ENCODE measurements at regions not wholly inside any gene's neighbourhood (a gene's known extent, or its start where the extent isn't known, plus 50 kb on each side); places are given as distances from the start of the nearest gene placed in this dataset.
"Not testable (repeated sequence)": the region's sequence is repeated elsewhere in the genome, so short reads cannot be mapped to it uniquely, and the experiment has no call there.

GRCh38 chr7:35908331-35909216, 107.7 kb downstream of the SEPTIN7 start:
- DNase-seq: peak in 9 of 10 donors; percentile 15 to 90 (median 46)
- intact Hi-C loops (cut with DNase I): loop anchor here (5.0 kb wide), 1 partner anchor 106 kb away; the partner anchor contains the start of gene SEPTIN7

- intact Hi-C loops (cut with DNase I): loop anchor here (5.0 kb wide), 1 partner anchor 108 kb away; the partner anchor contains the start of gene SEPTIN7
- no peak for DNase-seq
Measured at GRCh38 chr7:35909870-35910357, 109.1 kb downstream of the SEPTIN7 start.

- DNase-seq; intact Hi-C loops (cut with DNase I): not testable (repeated sequence)
Measured at GRCh38 chr7:35910621-35911020, 109.8 kb downstream of the SEPTIN7 start.

GRCh38 chr7:35913350-35913749, 112.5 kb downstream of the SEPTIN7 start:
- intact Hi-C loops (cut with DNase I); DNase-seq: not testable (repeated sequence)

GRCh38 chr7:35914214-35914613, 113.4 kb downstream of the SEPTIN7 start:
- DNase-seq; intact Hi-C loops (cut with DNase I): not testable (repeated sequence)

- intact Hi-C loops (cut with DNase I): loop anchor here (5.0 kb wide), 1 partner anchor 62 kb away; no protein-coding TSS in a partner anchor
- DNase-seq: not testable (repeated sequence)
Measured at GRCh38 chr7:35915247-35915955, 114.5 kb downstream of the SEPTIN7 start.

GRCh38 chr7:35918217-35918616, 117.4 kb downstream of the SEPTIN7 start:
- intact Hi-C loops (cut with DNase I): loop anchor here (5.0 kb wide), 1 partner anchor 59 kb away; no protein-coding TSS in a partner anchor
- DNase-seq: not testable (repeated sequence)

GRCh38 chr7:35919607-35920006, 118.8 kb downstream of the SEPTIN7 start:
- intact Hi-C loops (cut with DNase I): loop anchor here (5.0 kb wide), 1 partner anchor 58 kb away; no protein-coding TSS in a partner anchor

GRCh38 chr7:35921338-35921737, 120.5 kb downstream of the SEPTIN7 start:
- DNase-seq; intact Hi-C loops (cut with DNase I): not testable (repeated sequence)

More at GRCh38 chr7:35919607-35920006, 118.8 kb downstream of the SEPTIN7 start:
- not testable (repeated sequence) for DNase-seq

GRCh38 chr7:35924668-35925067, 123.8 kb downstream of the SEPTIN7 start:
- DNase-seq; intact Hi-C loops (cut with DNase I): not testable (repeated sequence)

GRCh38 chr7:35926966-35927365, 126.1 kb downstream of the SEPTIN7 start:
- DNase-seq; intact Hi-C loops (cut with DNase I): not testable (repeated sequence)

- intact Hi-C loops (cut with DNase I); DNase-seq: not testable (repeated sequence)
Measured at GRCh38 chr7:35931134-35931533, 130.3 kb downstream of the SEPTIN7 start.

GRCh38 chr7:35931551-35931950, 130.7 kb downstream of the SEPTIN7 start:
- DNase-seq; intact Hi-C loops (cut with DNase I): not testable (repeated sequence)

GRCh38 chr7:35940695-35941094, 139.8 kb downstream of the SEPTIN7 start:
- intact Hi-C loops (cut with DNase I): not testable (repeated sequence)
- peak in 1 of 10 donors; percentile 50 for DNase-seq

- DNase-seq; intact Hi-C loops (cut with DNase I): not testable (repeated sequence)
Measured at GRCh38 chr7:35945621-35946020, 144.8 kb downstream of the SEPTIN7 start.

- intact Hi-C loops (cut with DNase I); DNase-seq: not testable (repeated sequence)
Measured at GRCh38 chr7:35955735-35956134, 154.9 kb downstream of the SEPTIN7 start.

GRCh38 chr7:35956988-35957387, 156.1 kb downstream of the SEPTIN7 start:
- intact Hi-C loops (cut with DNase I); DNase-seq: not testable (repeated sequence)

- DNase-seq; intact Hi-C loops (cut with DNase I): not testable (repeated sequence)
Measured at GRCh38 chr7:35961260-35961659, 160.4 kb downstream of the SEPTIN7 start.

- DNase-seq; intact Hi-C loops (cut with DNase I): not testable (repeated sequence)
Measured at GRCh38 chr7:35962607-35963006, 161.8 kb downstream of the SEPTIN7 start.

GRCh38 chr7:35967366-35968139, 166.7 kb downstream of the SEPTIN7 start:
- no peak for DNase-seq
- intact Hi-C loops (cut with DNase I): no loop called here
